H1 (cell line): ENCODE measurements at regions not wholly inside any gene's neighbourhood (a gene's known extent, or its start where the extent isn't known, plus 50 kb on each side); places are given as distances from the start of the nearest gene placed in this dataset.

Experiments used
- ASH2L ChIP-seq: fragments of 200-600, 300-600 bp; sonication (generic); IDR thresholded peaks from one replicate; pipeline ENCODE4 v1.7.1; 2017; ENCODE audit warnings: low read length
- NRF1 ChIP-seq: IDR thresholded peaks from 2 replicates; pipeline ENCODE4 v1.6.1; 2011; ENCODE audit warnings: mild to moderate bottlenecking, low read depth, low read length, improper control_type of control experiment
- POLR2AphosphoS5 ChIP-seq: IDR thresholded peaks from 2 replicates; pipeline ENCODE4 v1.6.1; 2011; ENCODE audit warnings: low read depth, low read length
- YY1 ChIP-seq: IDR thresholded peaks from 2 replicates; pipeline ENCODE4 v1.6.1; 2011; ENCODE audit warnings: low read depth, mild to moderate bottlenecking, low read length
- TF ChIP-seq, protein P1 (sequence below): IDR thresholded peaks from 2 replicates; pipeline ENCODE4 v1.6.1; 2011; ENCODE audit warnings: low read length, improper control_type of control experiment
- TF ChIP-seq, protein P2 (sequence below), 3 experiments: IDR thresholded peaks; 1 replicate in 2 of 3; 2 replicates in 1 of 3; pipeline versions ENCODE4 v1.5.1 to v1.6.1; 2011; ENCODE audit warnings: low read length in 3 of 3, mild to moderate bottlenecking in 3 of 3, inconsistent platforms in 2 of 3, low read depth in 1 of 3, moderate library complexity in 1 of 3; ENCODE audit not compliant: insufficient read depth in 1 of 3; ENCODE audit errors: control extremely low read depth in 1 of 3
- TF ChIP-seq, protein P3 (sequence below): IDR thresholded peaks from 2 replicates; pipeline ENCODE4 v1.6.1; 2012; ENCODE audit warnings: inconsistent platforms

DNA sequence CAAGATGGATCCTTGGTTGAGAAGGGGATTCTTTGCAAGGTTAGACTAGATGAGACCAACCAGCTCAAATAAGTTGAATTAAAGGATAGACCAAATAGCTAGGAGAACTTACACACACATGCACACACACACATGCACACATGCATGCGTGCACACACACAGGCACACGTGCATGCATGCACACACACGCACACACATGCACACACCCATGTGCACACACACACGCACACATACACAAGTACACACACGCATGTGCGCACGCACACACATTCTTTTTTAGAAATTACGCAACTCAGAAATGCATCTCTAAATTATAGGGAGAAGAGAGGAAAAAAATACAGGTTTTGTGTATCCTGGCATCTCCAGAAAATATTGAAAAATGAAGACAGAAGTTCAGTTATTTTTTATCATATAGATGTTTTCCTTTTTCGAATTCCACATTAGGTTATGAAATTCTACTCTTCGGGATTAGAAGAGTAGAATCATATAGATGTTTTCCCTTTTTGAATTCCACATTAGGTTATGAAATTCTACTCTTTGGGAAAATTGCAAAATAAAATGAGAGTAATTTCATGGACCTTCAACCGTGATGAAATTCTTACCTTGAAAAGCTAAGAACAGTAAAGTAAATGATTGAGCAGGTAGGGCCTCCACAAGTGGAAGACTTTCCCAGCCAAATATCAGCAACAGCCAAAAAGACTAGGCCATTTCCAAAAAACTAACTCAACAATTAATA is 243.2 kb upstream of the USP25 start:
- TF ChIP-seq YY1: no peak
- TF ChIP-seq, protein P1, sequence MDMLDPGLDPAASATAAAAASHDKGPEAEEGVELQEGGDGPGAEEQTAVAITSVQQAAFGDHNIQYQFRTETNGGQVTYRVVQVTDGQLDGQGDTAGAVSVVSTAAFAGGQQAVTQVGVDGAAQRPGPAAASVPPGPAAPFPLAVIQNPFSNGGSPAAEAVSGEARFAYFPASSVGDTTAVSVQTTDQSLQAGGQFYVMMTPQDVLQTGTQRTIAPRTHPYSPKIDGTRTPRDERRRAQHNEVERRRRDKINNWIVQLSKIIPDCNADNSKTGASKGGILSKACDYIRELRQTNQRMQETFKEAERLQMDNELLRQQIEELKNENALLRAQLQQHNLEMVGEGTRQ: no peak
- TF ChIP-seq NRF1: no peak
- TF ChIP-seq POLR2AphosphoS5: no peak
- no peak for TF ChIP-seq ASH2L
- TF ChIP-seq, protein P2, sequence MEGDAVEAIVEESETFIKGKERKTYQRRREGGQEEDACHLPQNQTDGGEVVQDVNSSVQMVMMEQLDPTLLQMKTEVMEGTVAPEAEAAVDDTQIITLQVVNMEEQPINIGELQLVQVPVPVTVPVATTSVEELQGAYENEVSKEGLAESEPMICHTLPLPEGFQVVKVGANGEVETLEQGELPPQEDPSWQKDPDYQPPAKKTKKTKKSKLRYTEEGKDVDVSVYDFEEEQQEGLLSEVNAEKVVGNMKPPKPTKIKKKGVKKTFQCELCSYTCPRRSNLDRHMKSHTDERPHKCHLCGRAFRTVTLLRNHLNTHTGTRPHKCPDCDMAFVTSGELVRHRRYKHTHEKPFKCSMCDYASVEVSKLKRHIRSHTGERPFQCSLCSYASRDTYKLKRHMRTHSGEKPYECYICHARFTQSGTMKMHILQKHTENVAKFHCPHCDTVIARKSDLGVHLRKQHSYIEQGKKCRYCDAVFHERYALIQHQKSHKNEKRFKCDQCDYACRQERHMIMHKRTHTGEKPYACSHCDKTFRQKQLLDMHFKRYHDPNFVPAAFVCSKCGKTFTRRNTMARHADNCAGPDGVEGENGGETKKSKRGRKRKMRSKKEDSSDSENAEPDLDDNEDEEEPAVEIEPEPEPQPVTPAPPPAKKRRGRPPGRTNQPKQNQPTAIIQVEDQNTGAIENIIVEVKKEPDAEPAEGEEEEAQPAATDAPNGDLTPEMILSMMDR (IDR thresholded peaks at IDR 0.05; ENCODE audit: control extremely low read depth in 1 of 3, insufficient read depth in 1 of 3, low read depth in 1 of 3, low read length in 3 of 3): no peak
- TF ChIP-seq, protein P3, sequence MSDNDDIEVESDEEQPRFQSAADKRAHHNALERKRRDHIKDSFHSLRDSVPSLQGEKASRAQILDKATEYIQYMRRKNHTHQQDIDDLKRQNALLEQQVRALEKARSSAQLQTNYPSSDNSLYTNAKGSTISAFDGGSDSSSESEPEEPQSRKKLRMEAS: no peak
